ENCODE measurements at regions not wholly inside any gene's neighbourhood (a gene's known extent, or its start where the extent isn't known, plus 50 kb on each side); places are given as distances from the start of the nearest gene placed in this dataset.
A peak's percentile ranks its signal among the peaks of the same experiment; 100 is the strongest.

DNA sequence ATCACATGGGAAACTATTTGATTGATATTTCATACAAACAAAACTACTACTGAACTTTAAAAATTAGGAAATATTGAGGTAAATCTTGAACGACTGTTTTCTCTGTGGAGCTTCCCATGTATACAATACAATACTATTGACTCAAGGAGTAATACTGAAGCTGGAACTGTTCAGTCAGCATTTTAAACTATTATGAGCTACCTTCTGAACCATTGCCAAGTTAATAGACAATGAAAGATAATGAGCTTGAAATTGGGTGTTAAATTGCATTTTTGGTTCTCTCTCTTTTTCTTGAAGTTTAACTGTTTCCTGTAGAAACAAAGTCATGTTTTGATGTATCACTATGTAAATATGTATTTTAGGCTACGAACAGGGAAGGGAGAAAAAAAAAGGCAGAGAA lies 569.2 kb downstream of the ZEB2 start:
- TF ChIP-seq, protein P1, sequence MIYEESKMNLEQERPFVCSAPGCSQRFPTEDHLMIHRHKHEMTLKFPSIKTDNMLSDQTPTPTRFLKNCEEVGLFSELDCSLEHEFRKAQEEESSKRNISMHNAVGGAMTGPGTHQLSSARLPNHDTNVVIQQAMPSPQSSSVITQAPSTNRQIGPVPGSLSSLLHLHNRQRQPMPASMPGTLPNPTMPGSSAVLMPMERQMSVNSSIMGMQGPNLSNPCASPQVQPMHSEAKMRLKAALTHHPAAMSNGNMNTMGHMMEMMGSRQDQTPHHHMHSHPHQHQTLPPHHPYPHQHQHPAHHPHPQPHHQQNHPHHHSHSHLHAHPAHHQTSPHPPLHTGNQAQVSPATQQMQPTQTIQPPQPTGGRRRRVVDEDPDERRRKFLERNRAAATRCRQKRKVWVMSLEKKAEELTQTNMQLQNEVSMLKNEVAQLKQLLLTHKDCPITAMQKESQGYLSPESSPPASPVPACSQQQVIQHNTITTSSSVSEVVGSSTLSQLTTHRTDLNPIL (CRISPR knock-in tag; IDR thresholded peaks at IDR 0.05; ENCODE audit: low read depth), result no peak
- TF ChIP-seq, protein P2, sequence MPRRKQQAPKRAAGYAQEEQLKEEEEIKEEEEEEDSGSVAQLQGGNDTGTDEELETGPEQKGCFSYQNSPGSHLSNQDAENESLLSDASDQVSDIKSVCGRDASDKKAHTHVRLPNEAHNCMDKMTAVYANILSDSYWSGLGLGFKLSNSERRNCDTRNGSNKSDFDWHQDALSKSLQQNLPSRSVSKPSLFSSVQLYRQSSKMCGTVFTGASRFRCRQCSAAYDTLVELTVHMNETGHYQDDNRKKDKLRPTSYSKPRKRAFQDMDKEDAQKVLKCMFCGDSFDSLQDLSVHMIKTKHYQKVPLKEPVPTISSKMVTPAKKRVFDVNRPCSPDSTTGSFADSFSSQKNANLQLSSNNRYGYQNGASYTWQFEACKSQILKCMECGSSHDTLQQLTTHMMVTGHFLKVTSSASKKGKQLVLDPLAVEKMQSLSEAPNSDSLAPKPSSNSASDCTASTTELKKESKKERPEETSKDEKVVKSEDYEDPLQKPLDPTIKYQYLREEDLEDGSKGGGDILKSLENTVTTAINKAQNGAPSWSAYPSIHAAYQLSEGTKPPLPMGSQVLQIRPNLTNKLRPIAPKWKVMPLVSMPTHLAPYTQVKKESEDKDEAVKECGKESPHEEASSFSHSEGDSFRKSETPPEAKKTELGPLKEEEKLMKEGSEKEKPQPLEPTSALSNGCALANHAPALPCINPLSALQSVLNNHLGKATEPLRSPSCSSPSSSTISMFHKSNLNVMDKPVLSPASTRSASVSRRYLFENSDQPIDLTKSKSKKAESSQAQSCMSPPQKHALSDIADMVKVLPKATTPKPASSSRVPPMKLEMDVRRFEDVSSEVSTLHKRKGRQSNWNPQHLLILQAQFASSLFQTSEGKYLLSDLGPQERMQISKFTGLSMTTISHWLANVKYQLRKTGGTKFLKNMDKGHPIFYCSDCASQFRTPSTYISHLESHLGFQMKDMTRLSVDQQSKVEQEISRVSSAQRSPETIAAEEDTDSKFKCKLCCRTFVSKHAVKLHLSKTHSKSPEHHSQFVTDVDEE (CRISPR knock-in tag; IDR thresholded peaks at IDR 0.05), result no peak
- TF ChIP-seq ZFP30 (CRISPR knock-in tag; IDR thresholded peaks at IDR 0.05), result no peak
- no peak for TF ChIP-seq ESRRG (CRISPR knock-in tag; IDR thresholded peaks at IDR 0.05)
- no peak for TF ChIP-seq TOX (CRISPR knock-in tag; IDR thresholded peaks at IDR 0.05; ENCODE audit: borderline replicate concordance)
- no peak for TF ChIP-seq PPARA (CRISPR knock-in tag; IDR thresholded peaks at IDR 0.05; ENCODE audit: borderline replicate concordance)
- TF ChIP-seq, protein P3, sequence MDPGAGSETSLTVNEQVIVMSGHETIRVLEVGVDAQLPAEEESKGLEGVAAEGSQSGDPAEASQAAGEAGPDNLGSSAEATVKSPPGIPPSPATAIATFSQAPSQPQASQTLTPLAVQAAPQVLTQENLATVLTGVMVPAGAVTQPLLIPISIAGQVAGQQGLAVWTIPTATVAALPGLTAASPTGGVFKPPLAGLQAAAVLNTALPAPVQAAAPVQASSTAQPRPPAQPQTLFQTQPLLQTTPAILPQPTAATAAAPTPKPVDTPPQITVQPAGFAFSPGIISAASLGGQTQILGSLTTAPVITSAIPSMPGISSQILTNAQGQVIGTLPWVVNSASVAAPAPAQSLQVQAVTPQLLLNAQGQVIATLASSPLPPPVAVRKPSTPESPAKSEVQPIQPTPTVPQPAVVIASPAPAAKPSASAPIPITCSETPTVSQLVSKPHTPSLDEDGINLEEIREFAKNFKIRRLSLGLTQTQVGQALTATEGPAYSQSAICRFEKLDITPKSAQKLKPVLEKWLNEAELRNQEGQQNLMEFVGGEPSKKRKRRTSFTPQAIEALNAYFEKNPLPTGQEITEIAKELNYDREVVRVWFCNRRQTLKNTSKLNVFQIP (CRISPR knock-in tag; IDR thresholded peaks at IDR 0.05; ENCODE audit: borderline replicate concordance, low read depth), result no peak
- TF ChIP-seq OSR1 (CRISPR knock-in tag; IDR thresholded peaks at IDR 0.05), result no peak
- TF ChIP-seq ZC3H10 (CRISPR knock-in tag; IDR thresholded peaks at IDR 0.05), result no peak
- ATAC-seq, result no peak

DNA sequence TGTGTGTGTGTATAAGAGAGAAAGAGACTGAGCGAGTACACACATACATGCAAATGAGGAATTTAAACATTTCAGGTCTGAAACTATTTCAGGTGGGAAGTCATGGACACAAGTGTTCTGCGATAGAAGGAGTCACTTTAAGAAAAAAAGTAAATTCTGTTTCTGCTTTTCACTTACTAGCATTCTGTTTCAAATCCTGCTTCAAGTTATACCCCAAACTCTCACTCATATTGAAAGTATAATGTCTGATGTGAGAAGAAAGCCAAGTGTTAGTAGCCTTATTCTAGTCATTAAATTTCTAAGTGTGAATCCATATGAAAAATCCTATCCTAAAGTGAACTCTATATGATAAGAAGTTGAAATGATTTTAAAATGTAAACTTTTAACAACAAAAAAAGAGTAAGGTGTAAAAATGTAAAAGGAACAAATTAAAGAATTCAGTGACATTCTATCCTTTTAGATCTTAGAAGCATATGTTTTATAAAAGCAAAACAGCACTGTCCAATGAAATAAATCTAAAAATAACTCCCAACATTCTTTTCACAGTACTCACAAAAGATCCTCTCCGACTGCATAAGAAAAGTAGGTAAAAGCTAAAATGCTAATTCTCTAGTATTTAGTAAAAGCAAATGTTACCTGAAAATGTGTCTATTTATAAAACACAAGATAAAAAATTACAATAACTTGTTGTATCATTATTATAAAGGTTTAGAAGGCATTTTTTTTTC lies 570.6 kb downstream of the ZEB2 start:
- TF ChIP-seq ZNF70 (CRISPR knock-in tag; IDR thresholded peaks at IDR 0.05) (no peak), RARB (CRISPR knock-in tag; IDR thresholded peaks at IDR 0.05) (no peak), ESRRG (CRISPR knock-in tag; IDR thresholded peaks at IDR 0.05) (no peak), PPARA (CRISPR knock-in tag; IDR thresholded peaks at IDR 0.05; ENCODE audit: borderline replicate concordance) (no peak), TCF4 (CRISPR knock-in tag; IDR thresholded peaks at IDR 0.05; ENCODE audit: borderline replicate concordance) (no peak), BACH2 (CRISPR knock-in tag; IDR thresholded peaks at IDR 0.05; ENCODE audit: borderline replicate concordance) (no peak), ZNF565 (CRISPR knock-in tag; conservative IDR thresholded peaks at IDR 0.05; ENCODE audit: low read depth) (no peak)
- TF ChIP-seq, protein P4, sequence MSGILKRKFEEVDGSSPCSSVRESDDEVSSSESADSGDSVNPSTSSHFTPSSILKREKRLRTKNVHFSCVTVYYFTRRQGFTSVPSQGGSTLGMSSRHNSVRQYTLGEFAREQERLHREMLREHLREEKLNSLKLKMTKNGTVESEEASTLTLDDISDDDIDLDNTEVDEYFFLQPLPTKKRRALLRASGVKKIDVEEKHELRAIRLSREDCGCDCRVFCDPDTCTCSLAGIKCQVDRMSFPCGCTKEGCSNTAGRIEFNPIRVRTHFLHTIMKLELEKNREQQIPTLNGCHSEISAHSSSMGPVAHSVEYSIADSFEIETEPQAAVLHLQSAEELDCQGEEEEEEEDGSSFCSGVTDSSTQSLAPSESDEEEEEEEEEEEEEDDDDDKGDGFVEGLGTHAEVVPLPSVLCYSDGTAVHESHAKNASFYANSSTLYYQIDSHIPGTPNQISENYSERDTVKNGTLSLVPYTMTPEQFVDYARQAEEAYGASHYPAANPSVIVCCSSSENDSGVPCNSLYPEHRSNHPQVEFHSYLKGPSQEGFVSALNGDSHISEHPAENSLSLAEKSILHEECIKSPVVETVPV (CRISPR knock-in tag; IDR thresholded peaks at IDR 0.05), result no peak
- TF ChIP-seq, protein P1 (CRISPR knock-in tag; IDR thresholded peaks at IDR 0.05; ENCODE audit: low read depth), result no peak

DNA sequence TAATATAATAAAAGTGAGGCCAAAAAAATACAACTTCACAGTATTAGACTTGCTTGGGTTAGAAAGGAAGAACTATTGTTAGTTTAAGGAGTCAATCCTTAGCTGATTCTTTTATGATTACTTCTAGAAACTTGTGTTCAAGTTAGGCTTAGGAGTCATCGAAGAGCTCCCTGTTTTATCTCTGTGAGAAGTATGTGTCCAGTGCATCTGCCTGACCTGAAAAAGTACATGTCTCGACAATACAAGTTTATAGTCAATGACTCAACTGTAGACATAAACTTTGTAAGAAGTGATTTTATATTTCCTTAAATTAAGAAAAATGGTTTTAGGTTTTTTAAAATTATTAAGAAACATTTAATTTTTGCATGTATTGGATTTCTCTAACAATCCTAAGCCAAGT lies 571.2 kb downstream of the ZEB2 start:
- no peak for ATAC-seq
- no peak for TF ChIP-seq PPARA (CRISPR knock-in tag; IDR thresholded peaks at IDR 0.05; ENCODE audit: borderline replicate concordance)
- no peak for TF ChIP-seq CSDC2 (CRISPR knock-in tag; IDR thresholded peaks at IDR 0.05)
- TF ChIP-seq TOX (CRISPR knock-in tag; IDR thresholded peaks at IDR 0.05; ENCODE audit: borderline replicate concordance), result no peak
- TF ChIP-seq ZNF8 (CRISPR knock-in tag; IDR thresholded peaks at IDR 0.05), result no peak
- TF ChIP-seq, protein P5, sequence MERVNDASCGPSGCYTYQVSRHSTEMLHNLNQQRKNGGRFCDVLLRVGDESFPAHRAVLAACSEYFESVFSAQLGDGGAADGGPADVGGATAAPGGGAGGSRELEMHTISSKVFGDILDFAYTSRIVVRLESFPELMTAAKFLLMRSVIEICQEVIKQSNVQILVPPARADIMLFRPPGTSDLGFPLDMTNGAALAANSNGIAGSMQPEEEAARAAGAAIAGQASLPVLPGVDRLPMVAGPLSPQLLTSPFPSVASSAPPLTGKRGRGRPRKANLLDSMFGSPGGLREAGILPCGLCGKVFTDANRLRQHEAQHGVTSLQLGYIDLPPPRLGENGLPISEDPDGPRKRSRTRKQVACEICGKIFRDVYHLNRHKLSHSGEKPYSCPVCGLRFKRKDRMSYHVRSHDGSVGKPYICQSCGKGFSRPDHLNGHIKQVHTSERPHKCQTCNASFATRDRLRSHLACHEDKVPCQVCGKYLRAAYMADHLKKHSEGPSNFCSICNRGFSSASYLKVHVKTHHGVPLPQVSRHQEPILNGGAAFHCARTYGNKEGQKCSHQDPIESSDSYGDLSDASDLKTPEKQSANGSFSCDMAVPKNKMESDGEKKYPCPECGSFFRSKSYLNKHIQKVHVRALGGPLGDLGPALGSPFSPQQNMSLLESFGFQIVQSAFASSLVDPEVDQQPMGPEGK (CRISPR knock-in tag; IDR thresholded peaks at IDR 0.05; ENCODE audit: borderline replicate concordance), result no peak
- TF ChIP-seq, protein P3 (CRISPR knock-in tag; IDR thresholded peaks at IDR 0.05; ENCODE audit: borderline replicate concordance, low read depth), result no peak
- TF ChIP-seq ESRRG (CRISPR knock-in tag; IDR thresholded peaks at IDR 0.05), result no peak
- no peak for TF ChIP-seq ISL1 (CRISPR knock-in tag; IDR thresholded peaks at IDR 0.05)

More for the DNA sequence above, 570.6 kb downstream of the ZEB2 start:
- ATAC-seq, result peak; percentile 86
